Pulmonary artery endothelial cell (primary cell): ENCODE measurements at regions not wholly inside any gene's neighbourhood (a gene's known extent, or its start where the extent isn't known, plus 50 kb on each side); places are given as distances from the start of the nearest gene placed in this dataset.

Experiments
- DNase-seq: peaks from one replicate; pipeline ENCODE4 v3.0.0-alpha.2; 2011; ENCODE audit warnings: low read depth, low spot score

GRCh38 chr10:78533098-78533497 lies 499.4 kb downstream of the RPS24 start:
- no peak for DNase-seq

DNA sequence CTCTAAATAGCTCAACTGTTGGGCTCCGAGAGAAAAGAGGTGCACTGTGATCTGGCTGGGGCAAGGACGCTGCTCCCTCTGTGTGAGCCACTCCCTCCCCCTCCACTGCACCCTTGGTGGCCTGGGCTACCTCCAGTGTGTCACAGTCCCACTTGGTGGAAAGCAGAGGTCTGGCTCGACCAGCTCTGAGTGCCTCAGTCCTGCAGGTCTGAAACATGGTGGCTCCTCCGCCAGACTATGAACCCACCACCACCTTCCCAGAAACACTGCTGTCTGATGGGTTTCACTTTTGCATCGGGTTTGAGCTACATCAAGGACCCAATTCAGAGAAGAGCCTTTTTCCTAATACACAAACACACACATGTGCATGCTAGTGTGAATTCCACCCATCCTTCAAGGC lies 500.1 kb downstream of the RPS24 start:
- DNase-seq: no peak

GRCh38 chr10:78535716-78536218 lies 502.1 kb downstream of the RPS24 start:
- DNase-seq: no peak

DNA sequence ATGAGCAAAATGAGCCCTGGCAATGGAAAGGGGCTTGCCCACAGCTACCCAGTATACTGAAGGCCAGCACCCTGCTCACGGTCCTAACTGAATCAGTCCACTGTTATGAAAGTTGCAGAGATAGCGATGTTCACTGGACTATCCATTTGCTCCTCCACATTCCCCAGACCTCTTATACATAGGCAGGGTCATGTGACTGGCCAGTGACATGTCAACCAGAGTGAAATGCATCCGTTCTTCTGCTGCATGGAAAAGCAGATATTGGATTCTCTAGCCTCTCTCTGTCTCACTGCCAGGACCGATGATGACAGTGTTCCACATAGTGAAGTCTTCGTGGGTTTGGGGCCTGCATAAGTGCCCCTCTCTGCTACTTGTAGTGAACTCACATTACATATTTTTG lies 503.4 kb downstream of the RPS24 start:
- DNase-seq: no peak

GRCh38 chr10:78539247-78539766 lies 505.6 kb downstream of the RPS24 start:
- DNase-seq: no peak

GRCh38 chr10:78540355-78541076 lies 506.9 kb downstream of the RPS24 start:
- DNase-seq: no peak

GRCh38 chr10:78541481-78542140 lies 507.9 kb downstream of the RPS24 start:
- DNase-seq: no peak

DNA sequence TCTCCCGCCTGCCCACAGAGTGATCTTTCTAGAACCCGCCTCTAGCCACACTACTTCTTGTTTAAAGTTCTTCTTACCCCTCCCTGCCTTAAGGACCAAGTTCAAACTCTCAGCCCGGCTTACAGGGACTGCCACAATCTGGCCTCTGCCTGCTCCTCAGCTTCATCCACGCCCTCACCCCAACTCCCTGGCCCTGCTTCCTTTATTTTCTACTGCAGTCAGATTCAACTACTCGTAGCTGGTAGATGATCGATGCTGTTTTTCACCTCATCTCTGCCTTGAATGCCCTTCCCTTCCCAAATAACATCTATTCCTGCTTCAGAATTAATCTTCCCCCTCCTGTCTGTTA lies 508.5 kb downstream of the RPS24 start:
- no peak for DNase-seq

GRCh38 chr10:78542521-78542920 lies 508.9 kb downstream of the RPS24 start:
- DNase-seq: no peak

DNA sequence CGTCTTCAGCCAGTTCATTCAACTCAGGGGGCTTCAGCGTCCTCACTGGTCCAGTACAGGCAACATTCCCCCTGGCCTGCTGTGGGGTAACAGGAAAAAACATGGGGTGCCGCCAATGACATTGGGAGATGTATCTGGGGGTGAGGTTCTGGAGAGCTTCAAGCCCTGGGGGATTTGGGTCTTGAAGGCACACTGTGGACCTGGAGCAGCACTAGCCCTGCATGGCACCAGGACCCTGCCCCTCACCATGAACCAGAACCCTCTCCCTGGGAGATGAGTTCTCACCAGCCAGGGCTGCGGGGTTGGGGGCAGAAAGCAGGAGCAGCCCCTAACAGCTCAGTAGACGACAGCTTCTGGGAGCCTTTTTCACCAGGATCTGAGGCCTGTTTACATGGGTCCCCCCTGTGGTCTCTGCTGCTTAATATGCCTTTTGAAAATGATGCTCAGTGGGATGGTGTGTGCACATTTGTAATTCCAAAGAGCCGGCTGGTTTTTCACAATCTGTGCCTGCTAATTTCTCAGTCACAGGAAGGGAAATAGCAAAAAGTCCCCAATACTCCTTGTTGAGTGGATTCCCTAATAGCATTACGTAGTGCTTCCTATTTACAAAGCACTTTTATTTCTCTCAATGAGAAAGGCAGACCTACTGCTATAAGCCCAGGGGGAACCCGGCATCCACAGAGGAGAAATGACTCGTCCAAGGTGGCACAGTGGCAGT lies 509.5 kb downstream of the RPS24 start:
- no peak for DNase-seq

- no peak for DNase-seq
Observed at GRCh38 chr10:78543749-78544362, 510.2 kb downstream of the RPS24 start.

DNA sequence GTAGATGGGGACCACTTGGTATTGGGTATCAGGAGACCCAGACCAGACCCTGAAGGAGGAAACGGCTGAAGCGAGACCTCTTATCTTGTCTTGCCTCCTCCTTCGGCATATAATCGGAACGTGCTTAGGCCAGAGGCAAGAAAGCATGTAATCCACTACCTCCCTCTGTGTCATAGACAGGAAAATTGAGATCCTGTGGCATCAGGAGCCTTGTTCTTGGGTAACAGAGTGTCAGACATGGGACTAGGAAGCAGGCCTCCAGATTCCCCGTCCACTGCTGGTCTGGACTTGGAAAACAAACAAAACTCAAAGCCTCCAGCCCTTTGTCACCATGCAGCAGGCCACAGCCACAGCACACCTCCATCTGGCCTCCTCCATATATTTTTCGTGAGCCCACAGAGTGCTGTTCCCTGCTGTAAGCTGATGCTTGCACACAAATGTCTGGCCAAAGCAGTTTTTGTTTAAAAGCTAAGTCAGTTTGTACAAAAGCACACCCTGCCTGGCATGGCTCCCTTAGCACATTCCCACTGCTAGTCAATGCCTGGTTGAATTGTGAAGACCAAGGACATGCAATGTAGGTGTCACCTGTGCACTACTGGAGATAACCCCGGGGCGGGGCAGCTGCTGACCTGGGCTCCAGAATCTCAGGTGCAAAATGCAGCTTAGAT lies 510.9 kb downstream of the RPS24 start:
- no peak for DNase-seq

DNA sequence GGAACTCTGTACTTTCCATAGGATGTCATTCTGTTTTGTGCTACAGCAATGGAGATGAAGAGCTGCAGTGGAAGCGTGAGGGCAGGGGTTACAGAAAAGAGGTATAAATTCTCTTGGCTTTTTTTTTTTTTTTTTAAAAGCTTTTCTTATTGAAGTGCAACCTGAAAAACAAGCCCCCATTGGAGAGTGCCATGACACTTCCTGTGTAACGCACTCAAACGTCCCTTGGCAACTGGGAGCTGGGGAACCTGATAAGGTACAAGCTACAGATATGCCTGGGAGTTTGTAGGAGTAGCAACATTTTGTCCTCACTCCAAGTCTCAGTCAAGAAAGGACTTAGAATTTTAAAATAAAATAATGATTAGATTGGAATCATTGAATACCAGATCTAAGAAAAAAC lies 512.1 kb downstream of the RPS24 start:
- no peak for DNase-seq

- no peak for DNase-seq
Observed at GRCh38 chr10:78547397-78547796, 513.7 kb downstream of the RPS24 start.

DNA sequence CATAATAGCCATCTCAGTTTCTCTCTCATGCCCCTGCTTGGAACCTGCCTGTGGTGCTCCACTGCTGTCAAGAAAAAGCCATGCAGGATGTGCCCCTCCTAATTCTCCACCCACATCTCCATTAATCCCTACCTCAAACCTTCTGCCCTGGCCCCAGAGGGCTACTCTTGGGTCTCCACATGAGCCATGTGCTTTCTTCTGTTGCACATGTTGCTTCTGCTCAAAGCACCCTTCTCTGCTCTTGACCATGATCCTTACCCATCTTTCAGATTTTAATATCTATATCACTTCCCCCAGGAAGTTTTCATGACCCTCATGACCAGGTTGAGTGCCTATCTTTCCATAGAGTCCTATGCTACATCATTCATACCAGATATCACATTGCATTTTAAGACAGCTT lies 514.2 kb downstream of the RPS24 start:
- no peak for DNase-seq

DNA sequence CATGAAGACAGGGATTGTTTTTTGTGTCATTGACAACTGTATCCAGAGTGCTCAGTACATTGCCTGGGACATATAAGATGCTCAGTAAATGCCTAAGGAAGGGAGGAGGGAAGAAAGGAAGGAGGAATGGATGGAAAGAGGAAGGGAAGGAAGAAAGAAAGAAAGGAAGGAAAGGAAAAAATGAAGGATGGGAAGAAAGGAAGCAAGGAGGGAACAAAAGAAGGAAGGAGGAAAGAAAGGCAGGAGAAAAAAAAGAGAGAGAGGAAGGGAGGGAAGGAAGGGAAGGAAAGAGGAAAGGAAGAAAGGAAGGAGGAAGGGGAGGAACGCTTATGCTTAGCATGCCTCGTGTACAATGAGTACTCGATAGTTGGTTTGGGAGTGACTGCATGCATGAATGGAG lies 514.7 kb downstream of the RPS24 start:
- DNase-seq: no peak

- no peak for DNase-seq
Observed at GRCh38 chr10:78549140-78549935, 515.7 kb downstream of the RPS24 start.

GRCh38 chr10:78550090-78550489 lies 516.4 kb downstream of the RPS24 start:
- DNase-seq: no peak

GRCh38 chr10:78550716-78551115 lies 517.1 kb downstream of the RPS24 start:
- no peak for DNase-seq

DNA sequence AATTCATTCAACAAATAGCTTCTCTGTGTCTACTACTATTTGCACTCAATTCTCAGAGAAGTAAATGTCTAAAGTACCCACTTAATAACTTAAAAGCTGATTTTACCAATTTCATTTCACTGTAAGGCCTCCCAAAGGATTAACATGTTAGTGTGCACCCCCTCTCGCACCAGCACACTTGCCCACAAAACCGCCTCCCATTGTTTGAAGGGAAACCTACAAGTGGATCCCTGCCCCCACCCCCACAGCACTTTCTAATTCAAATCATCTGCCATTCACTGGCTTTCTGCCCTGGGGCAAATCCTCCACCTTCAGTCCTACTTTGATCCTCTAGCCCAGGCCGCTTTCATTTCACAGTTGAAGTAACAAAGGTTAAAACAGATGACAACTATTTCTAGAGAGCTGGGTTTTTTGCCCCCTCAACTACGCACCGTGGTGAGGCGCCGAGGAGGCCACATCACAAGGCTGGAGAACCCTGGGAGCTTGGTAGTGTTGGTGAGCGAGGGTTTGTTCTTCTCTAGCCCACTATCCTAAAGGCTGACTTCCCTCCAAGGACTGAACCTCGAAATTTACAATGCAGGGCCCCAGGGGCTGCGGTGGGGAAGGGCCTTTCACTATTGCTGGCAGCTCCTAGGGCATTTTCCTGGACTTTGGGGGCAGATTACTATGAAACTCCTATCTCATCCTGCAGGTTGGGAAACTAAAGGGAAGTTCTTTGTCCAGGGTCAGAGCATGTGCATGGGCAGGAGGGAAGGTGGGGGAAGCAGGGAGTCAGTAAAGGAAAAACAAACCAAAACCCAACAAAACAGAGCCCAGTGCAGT lies 517.4 kb upstream of the ZMIZ1 start:
- DNase-seq: no peak
